SK-N-SH treated with all-trans-retinoic acid at 6 μM for 48 hours (cell line): ENCODE measurements at regions not wholly inside any gene's neighbourhood (a gene's known extent, or its start where the extent isn't known, plus 50 kb on each side); places are given as distances from the start of the nearest gene placed in this dataset.

Source experiments
- ARNTL ChIP-seq: fragments of 450-650 bp; formaldehyde crosslinking; IDR thresholded peaks from 2 replicates; pipeline ENCODE4 v1.5.0; 2020; ENCODE audit warnings: low read depth, mild to moderate bottlenecking, moderate library complexity, borderline replicate concordance
- BACH2 ChIP-seq: fragments of 250-450 bp; sonication (Bioruptor Pico); IDR thresholded peaks from 2 replicates; pipeline ENCODE4 v1.9.0; 2021; ENCODE audit warnings: mild to moderate bottlenecking, borderline replicate concordance
- CSDC2 ChIP-seq: fragments of 250-450 bp; sonication (Bioruptor Pico); IDR thresholded peaks from 2 replicates; pipeline ENCODE4 v1.5.0; 2020; ENCODE audit warnings: mild to moderate bottlenecking, moderate library complexity
- GLIS3 ChIP-seq: fragments of 250-450 bp; sonication (Bioruptor Pico); IDR thresholded peaks from 2 replicates; pipeline ENCODE4 v1.5.0; 2020; ENCODE audit warnings: mild to moderate bottlenecking, moderate library complexity
- RARB ChIP-seq: fragments of 250-450 bp; sonication (Bioruptor Pico); IDR thresholded peaks from 2 replicates; pipeline ENCODE4 v1.8.0; 2021; ENCODE audit warnings: mild to moderate bottlenecking, moderate library complexity
- TOX ChIP-seq: fragments of 250-450 bp; sonication (Bioruptor Pico); IDR thresholded peaks from 2 replicates; pipeline ENCODE4 v1.8.0; 2021; ENCODE audit warnings: mild to moderate bottlenecking, moderate library complexity, borderline replicate concordance
- ZFP3 ChIP-seq: fragments of 250-450 bp; sonication (Bioruptor Pico); IDR thresholded peaks from 2 replicates; pipeline ENCODE4 v1.5.0; 2020; ENCODE audit warnings: mild to moderate bottlenecking, moderate library complexity
- ZFP30 ChIP-seq: fragments of 450-650 bp; formaldehyde crosslinking; IDR thresholded peaks from 2 replicates; pipeline ENCODE4 v1.5.0; 2022; ENCODE audit warnings: mild to moderate bottlenecking, moderate library complexity
- ZNF565 ChIP-seq: fragments of 450-650 bp; formaldehyde crosslinking; conservative IDR thresholded peaks from 2 replicates; pipeline ENCODE4 v1.5.0; 2020; ENCODE audit warnings: low read depth, mild to moderate bottlenecking, moderate library complexity
- ZNF70 ChIP-seq: fragments of 450-650 bp; formaldehyde crosslinking; IDR thresholded peaks from 2 replicates; pipeline ENCODE4 v1.5.0; 2020; ENCODE audit warnings: mild to moderate bottlenecking, moderate library complexity
- TF ChIP-seq, protein P1 (sequence below): fragments of 250-450 bp; sonication (Bioruptor Pico); IDR thresholded peaks from 2 replicates; pipeline ENCODE4 v1.5.1; 2020; ENCODE audit warnings: low read depth, mild to moderate bottlenecking, moderate library complexity
- TF ChIP-seq, protein P2 (sequence below): fragments of 250-450 bp; sonication (Bioruptor Pico); IDR thresholded peaks from 2 replicates; pipeline ENCODE4 v1.8.0; 2020; ENCODE audit warnings: mild to moderate bottlenecking, moderate library complexity, borderline replicate concordance

DNA sequence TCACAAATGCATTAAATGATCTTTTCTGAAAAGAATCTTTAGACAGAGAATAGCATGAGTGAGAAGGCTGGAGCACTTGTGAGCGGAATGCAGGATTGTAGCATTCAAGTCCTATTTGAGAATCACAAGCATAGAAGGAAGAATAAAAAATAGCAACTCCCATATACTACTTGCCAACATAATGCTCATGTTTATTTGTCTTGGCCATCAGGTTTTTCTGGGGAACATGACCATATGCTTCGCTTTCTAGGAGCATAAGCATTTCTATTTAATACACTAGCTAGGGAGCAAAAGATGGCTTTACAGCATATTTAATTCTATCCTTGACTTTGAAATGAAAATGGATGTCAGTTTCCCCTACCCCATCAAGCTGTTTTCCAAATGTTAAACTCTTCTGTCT is 170.3 kb upstream of the MITF start:
- TF ChIP-seq TOX (CRISPR knock-in tag): no peak
- TF ChIP-seq ZNF70 (CRISPR knock-in tag): no peak
- TF ChIP-seq BACH2 (CRISPR knock-in tag): no peak
- TF ChIP-seq, protein P1, sequence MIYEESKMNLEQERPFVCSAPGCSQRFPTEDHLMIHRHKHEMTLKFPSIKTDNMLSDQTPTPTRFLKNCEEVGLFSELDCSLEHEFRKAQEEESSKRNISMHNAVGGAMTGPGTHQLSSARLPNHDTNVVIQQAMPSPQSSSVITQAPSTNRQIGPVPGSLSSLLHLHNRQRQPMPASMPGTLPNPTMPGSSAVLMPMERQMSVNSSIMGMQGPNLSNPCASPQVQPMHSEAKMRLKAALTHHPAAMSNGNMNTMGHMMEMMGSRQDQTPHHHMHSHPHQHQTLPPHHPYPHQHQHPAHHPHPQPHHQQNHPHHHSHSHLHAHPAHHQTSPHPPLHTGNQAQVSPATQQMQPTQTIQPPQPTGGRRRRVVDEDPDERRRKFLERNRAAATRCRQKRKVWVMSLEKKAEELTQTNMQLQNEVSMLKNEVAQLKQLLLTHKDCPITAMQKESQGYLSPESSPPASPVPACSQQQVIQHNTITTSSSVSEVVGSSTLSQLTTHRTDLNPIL (CRISPR knock-in tag): no peak
- no peak for TF ChIP-seq ZNF565 (CRISPR knock-in tag)
- TF ChIP-seq ZFP3 (CRISPR knock-in tag): no peak
- TF ChIP-seq ZFP30 (CRISPR knock-in tag): no peak
- TF ChIP-seq RARB (CRISPR knock-in tag): no peak
- TF ChIP-seq, protein P2, sequence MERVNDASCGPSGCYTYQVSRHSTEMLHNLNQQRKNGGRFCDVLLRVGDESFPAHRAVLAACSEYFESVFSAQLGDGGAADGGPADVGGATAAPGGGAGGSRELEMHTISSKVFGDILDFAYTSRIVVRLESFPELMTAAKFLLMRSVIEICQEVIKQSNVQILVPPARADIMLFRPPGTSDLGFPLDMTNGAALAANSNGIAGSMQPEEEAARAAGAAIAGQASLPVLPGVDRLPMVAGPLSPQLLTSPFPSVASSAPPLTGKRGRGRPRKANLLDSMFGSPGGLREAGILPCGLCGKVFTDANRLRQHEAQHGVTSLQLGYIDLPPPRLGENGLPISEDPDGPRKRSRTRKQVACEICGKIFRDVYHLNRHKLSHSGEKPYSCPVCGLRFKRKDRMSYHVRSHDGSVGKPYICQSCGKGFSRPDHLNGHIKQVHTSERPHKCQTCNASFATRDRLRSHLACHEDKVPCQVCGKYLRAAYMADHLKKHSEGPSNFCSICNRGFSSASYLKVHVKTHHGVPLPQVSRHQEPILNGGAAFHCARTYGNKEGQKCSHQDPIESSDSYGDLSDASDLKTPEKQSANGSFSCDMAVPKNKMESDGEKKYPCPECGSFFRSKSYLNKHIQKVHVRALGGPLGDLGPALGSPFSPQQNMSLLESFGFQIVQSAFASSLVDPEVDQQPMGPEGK: no peak
- no peak for TF ChIP-seq GLIS3 (CRISPR knock-in tag)
- no peak for TF ChIP-seq CSDC2 (CRISPR knock-in tag)
- TF ChIP-seq ARNTL: no peak
